OCI-LY3 (cell line): ENCODE measurements at regions not wholly inside any gene's neighbourhood (a gene's known extent, or its start where the extent isn't known, plus 50 kb on each side); places are given as distances from the start of the nearest gene placed in this dataset.

Experiments
- H2AFZ ChIP-seq: fragments of 200-600, 300-600 bp; shearing (Covaris generic); 2 replicates; pipeline ENCODE4 v1.6.0; 2014; ENCODE audit warnings: antibody characterized with exemption, low read depth, low read length
- H3K27ac ChIP-seq: fragments of 200-600, 300-600 bp; sonication (generic); 2 replicates; pipeline ENCODE4 v1.5.1; 2014; ENCODE audit warnings: mild to moderate bottlenecking, low read length, moderate library complexity, mixed read lengths
- H3K27me3 ChIP-seq: fragments of 200-600, 300-600 bp; sonication (generic); 2 replicates; pipeline ENCODE4 v1.6.1; 2014; ENCODE audit warnings: low read depth, low read length, mixed read lengths
- H3K36me3 ChIP-seq: fragments of 200-600, 300-600 bp; sonication (generic); replicated peaks from 2 replicates; pipeline ENCODE3; 2014; ENCODE audit warnings: low read depth, low read length, mixed read lengths
- H3K4me1 ChIP-seq: fragments of 300-600, 200-600 bp; sonication (generic); 2 replicates; pipeline ENCODE4 v1.6.1; 2014; ENCODE audit warnings: low read length, mixed read lengths
- H3K4me2 ChIP-seq: fragments of 200-600, 300-600 bp; sonication (generic); 2 replicates; pipeline ENCODE4 v1.6.1; 2014; ENCODE audit warnings: low read length, mixed read lengths
- H3K4me3 ChIP-seq: fragments of 300-600, 200-600 bp; sonication (generic); 2 replicates; pipeline ENCODE4 v1.5.1; 2014; ENCODE audit warnings: antibody characterized with exemption, mild to moderate bottlenecking, low read length, moderate library complexity
- H3K79me2 ChIP-seq: fragments of 300-600, 200-600 bp; shearing (Covaris generic); 2 replicates; pipeline ENCODE4 v1.6.1; 2014; ENCODE audit warnings: mild to moderate bottlenecking, low read length, mixed read lengths
- H3K9ac ChIP-seq: fragments of 300-600, 200-600 bp; shearing (Covaris generic); 2 replicates; pipeline ENCODE4 v1.6.0; 2014; ENCODE audit warnings: mild to moderate bottlenecking, low read length, moderate library complexity
- H3K9me3 ChIP-seq: fragments of 200-600, 300-600 bp; shearing (Covaris generic); 2 replicates; pipeline ENCODE4 v1.6.1; 2014; ENCODE audit warnings: low read length, mixed read lengths; ENCODE audit not compliant: insufficient read depth
- H4K20me1 ChIP-seq: fragments of 200-600, 300-600 bp; sonication (generic); 2 replicates; pipeline ENCODE4 v1.6.1; 2016; ENCODE audit warnings: low read length, mixed read lengths; ENCODE audit not compliant: insufficient read depth
- CTCF ChIP-seq: fragments of 200-600, 300-600 bp; sonication (generic); IDR thresholded peaks from 2 replicates; pipeline ENCODE4 v1.5.1; 2014; ENCODE audit warnings: antibody characterized with exemption, low read length, low read depth
- EZH2phosphoT487 ChIP-seq: fragments of 200-600 bp; shearing (Covaris generic); IDR thresholded peaks from 2 replicates; pipeline ENCODE4 v1.6.1; 2018; ENCODE audit warnings: antibody characterized with exemption, mixed run types, low read depth

GRCh38 chr22:49151256-49152126, 676.2 kb downstream of the BRD1 start:
- no peaks in the 10 kb centered on the region for H3K36me3 ChIP-seq
- H3K27ac ChIP-seq, result no peak overlapping the region

GRCh38 chr22:49150801-49151221, 676.9 kb downstream of the BRD1 start:
- Histone ChIP-seq H3K27ac (no peak overlapping the region), H3K4me2 (no peak overlapping the region), H3K9ac (no peak overlapping the region), H3K27me3 (no peaks in the 10 kb centered on the region), H3K79me2 (no peaks in the 10 kb centered on the region), H3K36me3 (no peaks in the 10 kb centered on the region), H2AFZ (no peak overlapping the region), H4K20me1 (no peaks in the 10 kb centered on the region), H3K4me3 (no peak overlapping the region), H3K9me3 (no peaks in the 10 kb centered on the region), H3K4me1 (no peaks in the 10 kb centered on the region)
- TF ChIP-seq EZH2phosphoT487, result no peak

More at GRCh38 chr22:49151256-49152126, 676.2 kb downstream of the BRD1 start:
- Histone ChIP-seq H3K4me1 (no peaks in the 10 kb centered on the region), H3K79me2 (no peaks in the 10 kb centered on the region), H4K20me1 (no peaks in the 10 kb centered on the region), H3K27me3 (no peaks in the 10 kb centered on the region), H3K4me3 (no peak overlapping the region), H2AFZ (no peak overlapping the region), H3K4me2 (no peak overlapping the region), H3K9ac (no peak overlapping the region), H3K9me3 (no peaks in the 10 kb centered on the region)
- TF ChIP-seq EZH2phosphoT487, result no peak
- no peak for TF ChIP-seq CTCF

GRCh38 chr22:49149721-49150608, 677.7 kb downstream of the BRD1 start:
- no peaks in the 10 kb centered on the region for H3K27me3 ChIP-seq
- H3K79me2 ChIP-seq, result no peaks in the 10 kb centered on the region
- H3K27ac ChIP-seq, result no peak overlapping the region
- H2AFZ ChIP-seq, result no peak overlapping the region
- H3K36me3 ChIP-seq, result no peaks in the 10 kb centered on the region
- TF ChIP-seq EZH2phosphoT487 (no peak), CTCF (no peak)
- no peaks in the 10 kb centered on the region for H3K9me3 ChIP-seq
- H3K4me1 ChIP-seq, result no peaks in the 10 kb centered on the region
- H3K9ac ChIP-seq, result no peak overlapping the region
- H4K20me1 ChIP-seq, result no peaks in the 10 kb centered on the region
- no peak overlapping the region for H3K4me3 ChIP-seq
- H3K4me2 ChIP-seq, result no peak overlapping the region

GRCh38 chr22:49148895-49149418, 678.7 kb downstream of the BRD1 start:
- Histone ChIP-seq H3K27ac (no peak overlapping the region), H3K36me3 (no peaks in the 10 kb centered on the region), H3K9ac (no peak overlapping the region), H3K4me2 (no peak overlapping the region), H3K79me2 (no peaks in the 10 kb centered on the region), H3K9me3 (no peaks in the 10 kb centered on the region), H2AFZ (no peak overlapping the region), H3K4me3 (no peak overlapping the region), H4K20me1 (no peaks in the 10 kb centered on the region), H3K4me1 (no peaks in the 10 kb centered on the region), H3K27me3 (no peaks in the 10 kb centered on the region)
- TF ChIP-seq CTCF, result no peak
- no peak for TF ChIP-seq EZH2phosphoT487
